HepG2 (cell line): ENCODE measurements at regions not wholly inside any gene's neighbourhood (a gene's known extent, or its start where the extent isn't known, plus 50 kb on each side); places are given as distances from the start of the nearest gene placed in this dataset.

Source experiments
- MEIS2 ChIP-seq: sonication (generic); formaldehyde crosslinking; IDR thresholded peaks from 2 replicates; pipeline ENCODE4 v1.9.0; 2021; ENCODE audit warnings: mild to moderate bottlenecking, missing genetic modification reagents
- RBM22 ChIP-seq: fragments of 200-400 bp; formaldehyde crosslinking; optimal IDR thresholded peaks from 2 replicates; pipeline ENCODE3; 2017; ENCODE audit warnings: mild to moderate bottlenecking, low read length, moderate library complexity
- ZNF329 ChIP-seq: sonication (generic); formaldehyde crosslinking; IDR thresholded peaks from 2 replicates; pipeline ENCODE4 v1.9.0; 2021; ENCODE audit warnings: low read depth, mild to moderate bottlenecking, missing genetic modification reagents
- ZNF431 ChIP-seq: sonication (generic); formaldehyde crosslinking; IDR thresholded peaks from 2 replicates; pipeline ENCODE4 v1.9.0; 2022; ENCODE audit warnings: missing genetic modification reagents, low read depth, mild to moderate bottlenecking, borderline replicate concordance
- ZSCAN12 ChIP-seq: sonication (generic); formaldehyde crosslinking; IDR thresholded peaks from 2 replicates; pipeline ENCODE4 v1.9.0; 2021; ENCODE audit warnings: mild to moderate bottlenecking, missing genetic modification reagents
- ZSCAN29 ChIP-seq: sonication (generic); formaldehyde crosslinking; conservative IDR thresholded peaks from 2 replicates; pipeline ENCODE4 v1.4.0; 2020; ENCODE audit warnings: mild to moderate bottlenecking, missing genetic modification reagents
- TF ChIP-seq, protein P1 (sequence below): sonication (generic); formaldehyde crosslinking; IDR thresholded peaks from 2 replicates; pipeline ENCODE4 v1.4.0; 2020; ENCODE audit warnings: missing genetic modification reagents
- TF ChIP-seq, protein P2 (sequence below): sonication (generic); formaldehyde crosslinking; IDR thresholded peaks from 2 replicates; pipeline ENCODE4 v1.5.0; 2020; ENCODE audit warnings: mild to moderate bottlenecking, missing genetic modification reagents, borderline replicate concordance
- TF ChIP-seq, protein P3 (sequence below): sonication (generic); formaldehyde crosslinking; IDR thresholded peaks from 2 replicates; pipeline ENCODE4 v1.4.0; 2020; ENCODE audit warnings: low read depth, mild to moderate bottlenecking, missing genetic modification reagents
- TF ChIP-seq, protein P4 (sequence below): sonication (generic); formaldehyde crosslinking; IDR thresholded peaks from 2 replicates; pipeline ENCODE4 v1.5.0; 2020; ENCODE audit warnings: mild to moderate bottlenecking, low read depth, missing genetic modification reagents, borderline replicate concordance
- TF ChIP-seq, protein P5 (sequence below): sonication (generic); formaldehyde crosslinking; IDR thresholded peaks from 2 replicates; pipeline ENCODE4 v1.5.0; 2020; ENCODE audit warnings: missing genetic modification reagents

DNA sequence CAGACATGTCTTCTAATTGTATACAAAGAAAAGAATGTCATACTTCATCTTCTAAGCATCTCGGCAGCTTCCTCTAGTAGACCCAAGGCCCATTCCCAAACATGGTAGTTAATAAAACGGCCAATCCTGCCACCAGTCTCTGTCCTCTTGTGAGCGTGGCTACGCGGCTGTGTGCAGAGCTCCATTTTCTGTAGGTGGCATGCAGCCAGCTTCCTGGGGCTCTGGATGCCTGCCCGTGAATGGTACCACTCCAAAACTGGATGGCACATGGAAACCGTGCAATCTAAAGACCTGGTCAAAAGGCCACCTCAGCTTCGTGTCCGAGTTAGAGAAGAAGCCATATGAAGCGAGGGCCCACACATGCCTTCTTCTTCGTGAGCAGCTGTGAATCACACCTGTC is 110.7 kb downstream of the SIPA1L2 start (continued):
- TF ChIP-seq, protein P1, sequence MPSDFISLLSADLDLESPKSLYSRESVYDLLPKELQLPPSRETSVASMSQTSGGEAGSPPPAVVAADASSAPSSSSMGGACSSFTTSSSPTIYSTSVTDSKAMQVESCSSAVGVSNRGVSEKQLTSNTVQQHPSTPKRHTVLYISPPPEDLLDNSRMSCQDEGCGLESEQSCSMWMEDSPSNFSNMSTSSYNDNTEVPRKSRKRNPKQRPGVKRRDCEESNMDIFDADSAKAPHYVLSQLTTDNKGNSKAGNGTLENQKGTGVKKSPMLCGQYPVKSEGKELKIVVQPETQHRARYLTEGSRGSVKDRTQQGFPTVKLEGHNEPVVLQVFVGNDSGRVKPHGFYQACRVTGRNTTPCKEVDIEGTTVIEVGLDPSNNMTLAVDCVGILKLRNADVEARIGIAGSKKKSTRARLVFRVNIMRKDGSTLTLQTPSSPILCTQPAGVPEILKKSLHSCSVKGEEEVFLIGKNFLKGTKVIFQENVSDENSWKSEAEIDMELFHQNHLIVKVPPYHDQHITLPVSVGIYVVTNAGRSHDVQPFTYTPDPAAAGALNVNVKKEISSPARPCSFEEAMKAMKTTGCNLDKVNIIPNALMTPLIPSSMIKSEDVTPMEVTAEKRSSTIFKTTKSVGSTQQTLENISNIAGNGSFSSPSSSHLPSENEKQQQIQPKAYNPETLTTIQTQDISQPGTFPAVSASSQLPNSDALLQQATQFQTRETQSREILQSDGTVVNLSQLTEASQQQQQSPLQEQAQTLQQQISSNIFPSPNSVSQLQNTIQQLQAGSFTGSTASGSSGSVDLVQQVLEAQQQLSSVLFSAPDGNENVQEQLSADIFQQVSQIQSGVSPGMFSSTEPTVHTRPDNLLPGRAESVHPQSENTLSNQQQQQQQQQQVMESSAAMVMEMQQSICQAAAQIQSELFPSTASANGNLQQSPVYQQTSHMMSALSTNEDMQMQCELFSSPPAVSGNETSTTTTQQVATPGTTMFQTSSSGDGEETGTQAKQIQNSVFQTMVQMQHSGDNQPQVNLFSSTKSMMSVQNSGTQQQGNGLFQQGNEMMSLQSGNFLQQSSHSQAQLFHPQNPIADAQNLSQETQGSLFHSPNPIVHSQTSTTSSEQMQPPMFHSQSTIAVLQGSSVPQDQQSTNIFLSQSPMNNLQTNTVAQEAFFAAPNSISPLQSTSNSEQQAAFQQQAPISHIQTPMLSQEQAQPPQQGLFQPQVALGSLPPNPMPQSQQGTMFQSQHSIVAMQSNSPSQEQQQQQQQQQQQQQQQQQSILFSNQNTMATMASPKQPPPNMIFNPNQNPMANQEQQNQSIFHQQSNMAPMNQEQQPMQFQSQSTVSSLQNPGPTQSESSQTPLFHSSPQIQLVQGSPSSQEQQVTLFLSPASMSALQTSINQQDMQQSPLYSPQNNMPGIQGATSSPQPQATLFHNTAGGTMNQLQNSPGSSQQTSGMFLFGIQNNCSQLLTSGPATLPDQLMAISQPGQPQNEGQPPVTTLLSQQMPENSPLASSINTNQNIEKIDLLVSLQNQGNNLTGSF, result no peak
- TF ChIP-seq, protein P2, sequence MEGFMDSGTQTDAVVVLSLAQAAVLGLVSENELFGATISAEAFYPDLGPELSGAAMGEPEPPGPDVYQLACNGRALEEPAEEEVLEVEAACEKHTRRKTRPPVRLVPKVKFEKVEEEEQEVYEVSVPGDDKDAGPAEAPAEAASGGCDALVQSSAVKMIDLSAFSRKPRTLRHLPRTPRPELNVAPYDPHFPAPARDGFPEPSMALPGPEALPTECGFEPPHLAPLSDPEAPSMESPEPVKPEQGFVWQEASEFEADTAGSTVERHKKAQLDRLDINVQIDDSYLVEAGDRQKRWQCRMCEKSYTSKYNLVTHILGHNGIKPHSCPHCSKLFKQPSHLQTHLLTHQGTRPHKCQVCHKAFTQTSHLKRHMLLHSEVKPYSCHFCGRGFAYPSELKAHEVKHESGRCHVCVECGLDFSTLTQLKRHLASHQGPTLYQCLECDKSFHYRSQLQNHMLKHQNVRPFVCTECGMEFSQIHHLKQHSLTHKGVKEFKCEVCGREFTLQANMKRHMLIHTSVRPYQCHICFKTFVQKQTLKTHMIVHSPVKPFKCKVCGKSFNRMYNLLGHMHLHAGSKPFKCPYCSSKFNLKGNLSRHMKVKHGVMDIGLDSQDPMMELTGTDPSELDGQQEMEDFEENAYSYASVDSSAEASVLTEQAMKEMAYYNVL (CRISPR knock-in tag), result no peak
- TF ChIP-seq, protein P3, sequence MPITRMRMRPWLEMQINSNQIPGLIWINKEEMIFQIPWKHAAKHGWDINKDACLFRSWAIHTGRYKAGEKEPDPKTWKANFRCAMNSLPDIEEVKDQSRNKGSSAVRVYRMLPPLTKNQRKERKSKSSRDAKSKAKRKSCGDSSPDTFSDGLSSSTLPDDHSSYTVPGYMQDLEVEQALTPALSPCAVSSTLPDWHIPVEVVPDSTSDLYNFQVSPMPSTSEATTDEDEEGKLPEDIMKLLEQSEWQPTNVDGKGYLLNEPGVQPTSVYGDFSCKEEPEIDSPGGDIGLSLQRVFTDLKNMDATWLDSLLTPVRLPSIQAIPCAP, result no peak
- TF ChIP-seq ZNF431 (no peak), MEIS2 (no peak), ZSCAN29 (CRISPR knock-in tag) (no peak), ZSCAN12 (CRISPR knock-in tag) (no peak), RBM22 (no peak), ZNF329 (CRISPR knock-in tag) (no peak)
- TF ChIP-seq, protein P4, sequence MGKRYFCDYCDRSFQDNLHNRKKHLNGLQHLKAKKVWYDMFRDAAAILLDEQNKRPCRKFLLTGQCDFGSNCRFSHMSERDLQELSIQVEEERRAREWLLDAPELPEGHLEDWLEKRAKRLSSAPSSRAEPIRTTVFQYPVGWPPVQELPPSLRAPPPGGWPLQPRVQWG (CRISPR knock-in tag), result no peak
- TF ChIP-seq, protein P5, sequence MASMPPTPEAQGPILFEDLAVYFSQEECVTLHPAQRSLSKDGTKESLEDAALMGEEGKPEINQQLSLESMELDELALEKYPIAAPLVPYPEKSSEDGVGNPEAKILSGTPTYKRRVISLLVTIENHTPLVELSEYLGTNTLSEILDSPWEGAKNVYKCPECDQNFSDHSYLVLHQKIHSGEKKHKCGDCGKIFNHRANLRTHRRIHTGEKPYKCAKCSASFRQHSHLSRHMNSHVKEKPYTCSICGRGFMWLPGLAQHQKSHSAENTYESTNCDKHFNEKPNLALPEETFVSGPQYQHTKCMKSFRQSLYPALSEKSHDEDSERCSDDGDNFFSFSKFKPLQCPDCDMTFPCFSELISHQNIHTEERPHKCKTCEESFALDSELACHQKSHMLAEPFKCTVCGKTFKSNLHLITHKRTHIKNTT (CRISPR knock-in tag), result no peak
